ENCODE measurements at regions not wholly inside any gene's neighbourhood (a gene's known extent, or its start where the extent isn't known, plus 50 kb on each side); places are given as distances from the start of the nearest gene placed in this dataset.

GRCh38 chr16:26795184-26795583, 271.5 kb upstream of the C16orf82 start:
- ChIA-PET CTCF (no interaction called here), POLR2A (no interaction called here)
- WGBS (ENCODE audit: insufficient coverage): 0% methylated on average over 2 of the region's 3 CpGs
- Histone ChIP-seq H3K27me3 (replicated peaks in 1 of 2; ENCODE audit: control insufficient read depth in 2 of 2, extremely low read depth in 1 of 2, insufficient read depth in 2 of 2, low read length in 1 of 2) (peaks cover 0 to 18% of the 10 kb centered on the region in 2 experiments), H3K4me1 (ENCODE audit: control insufficient read depth in 1 of 2, extremely low read depth in 1 of 2, insufficient read depth in 2 of 2, low read length in 2 of 2) (no peaks in the 10 kb centered on the region), H3K27ac (ENCODE audit: low read length) (no peak overlapping the region), H3K9me3 (no peaks in the 10 kb centered on the region), H3K36me3 (ENCODE audit: control insufficient read depth in 2 of 2, extremely low read depth in 1 of 2, insufficient read depth in 1 of 2, low read length in 1 of 2) (no peaks in the 10 kb centered on the region), H3K4me3 (ENCODE audit: control insufficient read depth in 1 of 2, extremely low read depth in 1 of 2, low read length in 1 of 2) (no peak overlapping the region)
- no peak for ATAC-seq (replicated peaks in 1 of 4)
- H3K4me1 Mint-ChIP-seq: peaks cover 0 to 4% (median 0%) of the 10 kb centered on the region in 3 donors
- H3K27ac Mint-ChIP-seq: no peak overlapping the region
- no peak overlapping the region for H3K4me3 Mint-ChIP-seq
- no peaks in the 10 kb centered on the region for H3K36me3 Mint-ChIP-seq
- peaks cover 27 to 29% of the 10 kb centered on the region in 2 donors for H3K27me3 Mint-ChIP-seq
- no peaks in the 10 kb centered on the region for H3K9me3 Mint-ChIP-seq
- no peak for DNase-seq

DNA sequence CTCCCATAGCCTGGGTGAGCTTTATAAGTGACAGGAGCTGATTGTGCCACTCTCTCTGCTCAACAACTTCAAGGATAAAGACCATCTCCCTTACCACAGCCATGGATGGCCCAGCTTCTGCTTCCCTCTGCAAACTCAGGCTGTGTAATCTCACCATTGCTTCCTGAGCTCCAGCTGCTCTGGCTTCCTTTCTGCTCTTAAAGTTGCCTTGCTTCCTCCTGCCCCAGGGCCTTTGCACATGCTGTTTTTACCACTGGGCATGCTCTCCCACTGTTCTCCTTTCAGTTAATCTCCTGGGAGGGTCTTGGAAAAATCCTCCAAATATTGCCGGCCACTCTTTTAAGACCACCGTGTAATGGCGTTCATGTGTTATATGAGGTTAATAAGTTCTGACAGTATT, 265.1 kb upstream of the C16orf82 start:
- CTCF ChIA-PET: no interaction called here
- peaks cover 0 to 4% (median 0%) of the 10 kb centered on the region in 3 donors for H3K4me1 Mint-ChIP-seq
- no CpG with 5 or more reads among the region's 3 CpGs for WGBS (ENCODE audit: insufficient coverage)
- Histone ChIP-seq H3K9me3 (no peaks in the 10 kb centered on the region), H3K36me3 (ENCODE audit: control insufficient read depth in 2 of 2, extremely low read depth in 1 of 2, insufficient read depth in 1 of 2, low read length in 1 of 2) (no peaks in the 10 kb centered on the region), H3K27ac (ENCODE audit: low read length) (no peak overlapping the region), H3K27me3 (replicated peaks in 1 of 2; ENCODE audit: control insufficient read depth in 2 of 2, extremely low read depth in 1 of 2, insufficient read depth in 2 of 2, low read length in 1 of 2) (peaks cover 0 to 24% of the 10 kb centered on the region in 2 experiments), H3K4me3 (ENCODE audit: control insufficient read depth in 1 of 2, extremely low read depth in 1 of 2, low read length in 1 of 2) (no peak overlapping the region), H3K4me1 (ENCODE audit: control insufficient read depth in 1 of 2, extremely low read depth in 1 of 2, insufficient read depth in 2 of 2, low read length in 2 of 2) (peaks cover 0 to 2% of the 10 kb centered on the region in 2 experiments)
- no peaks in the 10 kb centered on the region for H3K9me3 Mint-ChIP-seq
- ATAC-seq (replicated peaks in 1 of 4) (no peak), DNase-seq (no peak)
- POLR2A ChIA-PET: interaction anchor here in 1 of 2 donors (0.6 kb wide), 1 partner anchor 662 kb away, joined by 4 read pairs; no protein-coding TSS in a partner anchor
- H3K27ac Mint-ChIP-seq: no peak overlapping the region
- no peaks in the 10 kb centered on the region for H3K36me3 Mint-ChIP-seq
- no peak overlapping the region for H3K4me3 Mint-ChIP-seq
- peaks cover 37 to 60% of the 10 kb centered on the region in 2 donors for H3K27me3 Mint-ChIP-seq

DNA sequence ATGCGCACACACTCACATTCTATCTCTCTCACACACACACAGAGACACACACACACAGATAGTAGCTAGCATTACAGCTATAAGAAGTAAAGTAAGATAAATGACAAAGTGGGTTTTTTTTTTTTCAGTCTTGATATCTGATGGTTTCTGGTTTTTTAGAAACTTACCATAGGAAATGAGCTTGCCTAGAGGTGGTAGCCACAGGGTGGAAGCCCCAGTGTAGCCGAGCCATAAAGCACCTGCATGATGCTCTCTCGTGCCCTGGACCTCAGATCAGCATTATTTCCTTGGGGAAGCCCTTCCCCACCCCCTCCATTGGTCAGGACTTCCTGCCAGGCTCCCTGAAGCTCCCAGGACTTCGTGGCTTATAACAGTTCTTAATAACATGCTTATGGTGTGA, 264.3 kb upstream of the C16orf82 start:
- H3K27ac Mint-ChIP-seq: no peak overlapping the region
- Histone ChIP-seq H3K9me3 (no peaks in the 10 kb centered on the region), H3K36me3 (ENCODE audit: control insufficient read depth in 2 of 2, extremely low read depth in 1 of 2, insufficient read depth in 1 of 2, low read length in 1 of 2) (no peaks in the 10 kb centered on the region), H3K4me3 (ENCODE audit: control insufficient read depth in 1 of 2, extremely low read depth in 1 of 2, low read length in 1 of 2) (no peak overlapping the region), H3K27me3 (replicated peaks in 1 of 2; ENCODE audit: control insufficient read depth in 2 of 2, extremely low read depth in 1 of 2, insufficient read depth in 2 of 2, low read length in 1 of 2) (peaks cover 0 to 23% of the 10 kb centered on the region in 2 experiments), H3K4me1 (ENCODE audit: control insufficient read depth in 1 of 2, extremely low read depth in 1 of 2, insufficient read depth in 2 of 2, low read length in 2 of 2) (peaks cover 0 to 2% of the 10 kb centered on the region in 2 experiments), H3K27ac (ENCODE audit: low read length) (no peak overlapping the region)
- no CpG with 5 or more reads among the region's 4 CpGs for WGBS (ENCODE audit: insufficient coverage)
- CTCF ChIA-PET: interaction anchor here in 1 of 2 donors (0.6 kb wide), 1 partner anchor 217 kb away, joined by 4 read pairs; no protein-coding TSS in a partner anchor
- H3K36me3 Mint-ChIP-seq: no peaks in the 10 kb centered on the region
- ATAC-seq (replicated peaks in 1 of 4) (no peak), DNase-seq (no peak)
- H3K4me3 Mint-ChIP-seq: no peak overlapping the region
- POLR2A ChIA-PET: interaction anchor here in 1 of 2 donors (0.6 kb wide), 1 partner anchor 661 kb away, joined by 4 read pairs; no protein-coding TSS in a partner anchor
- H3K4me1 Mint-ChIP-seq: peaks cover 0 to 4% (median 0%) of the 10 kb centered on the region in 3 donors
- no peaks in the 10 kb centered on the region for H3K9me3 Mint-ChIP-seq
- H3K27me3 Mint-ChIP-seq: peaks cover 35 to 64% of the 10 kb centered on the region in 2 donors

GRCh38 chr16:26802965-26803364, 263.8 kb upstream of the C16orf82 start:
- Mint-ChIP-seq H3K4me3 (no peak overlapping the region), H3K36me3 (no peaks in the 10 kb centered on the region), H3K27me3 (peaks cover 33 to 61% of the 10 kb centered on the region in 2 donors), H3K9me3 (no peaks in the 10 kb centered on the region), H3K4me1 (peaks cover 0 to 4% (median 0%) of the 10 kb centered on the region in 3 donors), H3K27ac (no peak overlapping the region)
- ATAC-seq (replicated peaks in 1 of 4) (no peak), DNase-seq (no peak)
- peaks cover 0 to 18% of the 10 kb centered on the region in 2 experiments for H3K27me3 ChIP-seq (replicated peaks in 1 of 2; ENCODE audit: control insufficient read depth in 2 of 2, extremely low read depth in 1 of 2, insufficient read depth in 2 of 2, low read length in 1 of 2)
- H3K36me3 ChIP-seq (ENCODE audit: control insufficient read depth in 2 of 2, extremely low read depth in 1 of 2, insufficient read depth in 1 of 2, low read length in 1 of 2): no peaks in the 10 kb centered on the region
- ChIA-PET POLR2A (no interaction called here), CTCF (interaction anchor here in 1 of 2 donors (0.6 kb wide), 1 partner anchor 217 kb away, joined by 4 read pairs; no protein-coding TSS in a partner anchor)
- H3K27ac ChIP-seq (ENCODE audit: low read length): no peak overlapping the region
- H3K4me3 ChIP-seq (ENCODE audit: control insufficient read depth in 1 of 2, extremely low read depth in 1 of 2, low read length in 1 of 2): no peak overlapping the region
- no peaks in the 10 kb centered on the region for H3K9me3 ChIP-seq
- H3K4me1 ChIP-seq (ENCODE audit: control insufficient read depth in 1 of 2, extremely low read depth in 1 of 2, insufficient read depth in 2 of 2, low read length in 2 of 2): peaks cover 0 to 2% of the 10 kb centered on the region in 2 experiments

DNA sequence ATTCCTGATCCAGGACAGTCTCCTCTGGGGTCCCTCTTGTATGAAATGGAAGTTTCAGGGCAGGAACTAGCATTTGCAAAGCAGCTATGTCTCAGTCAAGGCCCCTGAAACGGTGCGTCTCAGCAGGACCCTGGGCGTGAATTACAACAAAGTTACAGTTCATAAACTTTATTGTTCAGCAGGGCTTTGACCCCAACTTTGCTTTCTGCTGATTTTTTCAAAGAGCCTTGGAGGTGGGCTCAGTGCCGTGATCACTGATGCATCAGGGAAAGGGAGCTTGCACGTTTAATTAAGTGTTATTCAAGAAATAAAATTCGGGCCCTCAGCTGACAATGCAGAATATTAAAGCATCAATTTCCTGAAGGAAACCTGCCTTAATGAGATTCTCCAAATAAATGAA, 260.1 kb upstream of the C16orf82 start:
- DNase-seq (no peak), ATAC-seq (replicated peaks in 1 of 4) (no peak)
- Mint-ChIP-seq H3K9me3 (peaks cover 0 to 3% (median 0%) of the 10 kb centered on the region in 3 donors), H3K4me3 (no peak overlapping the region), H3K4me1 (peaks cover 0 to 4% (median 0%) of the 10 kb centered on the region in 3 donors), H3K36me3 (no peaks in the 10 kb centered on the region), H3K27me3 (peaks cover 18 to 47% of the 10 kb centered on the region in 2 donors), H3K27ac (no peak overlapping the region)
- H3K27ac ChIP-seq (ENCODE audit: low read length): no peak overlapping the region
- H3K9me3 ChIP-seq: no peaks in the 10 kb centered on the region
- H3K36me3 ChIP-seq (ENCODE audit: control insufficient read depth in 2 of 2, extremely low read depth in 1 of 2, insufficient read depth in 1 of 2, low read length in 1 of 2): no peaks in the 10 kb centered on the region
- CTCF ChIA-PET: no interaction called here
- peaks cover 0 to 2% of the 10 kb centered on the region in 2 experiments for H3K4me1 ChIP-seq (ENCODE audit: control insufficient read depth in 1 of 2, extremely low read depth in 1 of 2, insufficient read depth in 2 of 2, low read length in 2 of 2)
- H3K27me3 ChIP-seq (replicated peaks in 1 of 2; ENCODE audit: control insufficient read depth in 2 of 2, extremely low read depth in 1 of 2, insufficient read depth in 2 of 2, low read length in 1 of 2): peaks cover 0 to 11% of the 10 kb centered on the region in 2 experiments
- H3K4me3 ChIP-seq (ENCODE audit: control insufficient read depth in 1 of 2, extremely low read depth in 1 of 2, low read length in 1 of 2): no peak overlapping the region
- POLR2A ChIA-PET: interaction anchor here in 1 of 2 donors (0.6 kb wide), 1 partner anchor 64 kb away, joined by 4 read pairs; no protein-coding TSS in a partner anchor
- 89% methylated on average over 5 of the region's 6 CpGs for WGBS (ENCODE audit: insufficient coverage)

DNA sequence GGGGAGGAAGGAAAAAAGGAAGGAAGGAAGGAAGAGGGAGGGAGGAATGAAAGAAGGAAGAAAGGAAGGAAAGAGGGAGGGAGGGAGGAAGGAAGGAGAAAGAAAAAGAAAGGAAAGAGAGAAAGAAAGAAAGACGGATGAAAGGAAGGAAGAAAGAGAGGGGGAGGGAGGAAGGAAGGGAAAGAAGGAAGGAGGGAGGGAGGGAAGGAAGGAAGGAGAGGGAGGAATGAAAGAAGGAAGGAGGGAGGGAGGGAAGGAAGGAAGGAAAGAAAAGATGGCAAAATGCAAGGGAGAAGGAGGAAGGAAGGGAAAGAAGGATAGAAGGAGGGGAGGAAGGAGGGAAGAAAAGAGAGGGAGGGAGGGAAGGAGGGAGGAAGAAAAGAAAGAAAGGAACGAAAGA, 257.3 kb upstream of the C16orf82 start:
- WGBS (ENCODE audit: insufficient coverage): 75% methylated on average over 1 of the region's 2 CpGs

More for the DNA sequence above, 257.3 kb upstream of the C16orf82 start:
- DNase-seq (no peak), ATAC-seq (replicated peaks in 1 of 4) (no peak)
- POLR2A ChIA-PET: no interaction called here
- H3K27me3 Mint-ChIP-seq: peaks cover 10 to 27% of the 10 kb centered on the region in 2 donors
- H3K9me3 ChIP-seq: no peaks in the 10 kb centered on the region
- H3K4me3 Mint-ChIP-seq: no peak overlapping the region
- no peaks in the 10 kb centered on the region for H3K36me3 Mint-ChIP-seq
- H3K36me3 ChIP-seq (ENCODE audit: control insufficient read depth in 2 of 2, extremely low read depth in 1 of 2, insufficient read depth in 1 of 2, low read length in 1 of 2): no peaks in the 10 kb centered on the region
- no peak overlapping the region for H3K27ac ChIP-seq (ENCODE audit: low read length)
- H3K27me3 ChIP-seq (replicated peaks in 1 of 2; ENCODE audit: control insufficient read depth in 2 of 2, extremely low read depth in 1 of 2, insufficient read depth in 2 of 2, low read length in 1 of 2): peaks cover 0 to 4% of the 10 kb centered on the region in 2 experiments
- H3K4me3 ChIP-seq (ENCODE audit: control insufficient read depth in 1 of 2, extremely low read depth in 1 of 2, low read length in 1 of 2): no peak overlapping the region
- no peak overlapping the region for H3K27ac Mint-ChIP-seq
- no peaks in the 10 kb centered on the region for H3K4me1 ChIP-seq (ENCODE audit: control insufficient read depth in 1 of 2, extremely low read depth in 1 of 2, insufficient read depth in 2 of 2, low read length in 2 of 2)
- H3K9me3 Mint-ChIP-seq: peaks cover 0 to 3% (median 0%) of the 10 kb centered on the region in 3 donors
- CTCF ChIA-PET: no interaction called here
- H3K4me1 Mint-ChIP-seq: no peaks in the 10 kb centered on the region
